HG02870 (cell line): ENCODE measurements at regions not wholly inside any gene's neighbourhood (a gene's known extent, or its start where the extent isn't known, plus 50 kb on each side); places are given as distances from the start of the nearest gene placed in this dataset.

ENCODE experiments used
- ATAC-seq: cut with Tn5 transposase; IDR thresholded peaks from one replicate; pipeline ENCODE4 v1.9.1; 2021; ENCODE audit warnings: mild to moderate bottlenecking, moderate library complexity; ENCODE audit not compliant: unreplicated experiment

- ATAC-seq, result no peak
Measured at GRCh38 chr16:76899767-76900166, 291.2 kb upstream of the MON1B start.

GRCh38 chr16:76900285-76901263 is 290.4 kb upstream of the MON1B start:
- no peak for ATAC-seq

- no peak for ATAC-seq
Measured at GRCh38 chr16:76906552-76906951, 284.4 kb upstream of the MON1B start.

GRCh38 chr16:76910931-76911330 is 280.1 kb upstream of the MON1B start:
- ATAC-seq, result no peak

- ATAC-seq, result no peak
Measured at GRCh38 chr16:76913046-76913445, 277.9 kb upstream of the MON1B start.

- ATAC-seq, result no peak
Measured at GRCh38 chr16:76926042-76926441, 264.9 kb upstream of the MON1B start.

- no peak for ATAC-seq
Measured at GRCh38 chr16:76926595-76926994, 264.4 kb upstream of the MON1B start.

GRCh38 chr16:76931186-76931585 is 259.8 kb upstream of the MON1B start:
- ATAC-seq, result no peak

GRCh38 chr16:76932541-76933211 is 258.3 kb upstream of the MON1B start:
- ATAC-seq, result peak; percentile 84

GRCh38 chr16:76940251-76940650 is 250.7 kb upstream of the MON1B start:
- no peak for ATAC-seq

GRCh38 chr16:76941113-76941512 is 249.9 kb upstream of the MON1B start:
- ATAC-seq, result no peak

GRCh38 chr16:76942089-76942488 is 248.9 kb upstream of the MON1B start:
- no peak for ATAC-seq

- no peak for ATAC-seq
Measured at GRCh38 chr16:76943921-76944320, 247.1 kb upstream of the MON1B start.

GRCh38 chr16:76946879-76947278 is 244.1 kb upstream of the MON1B start:
- ATAC-seq, result peak; percentile 83

GRCh38 chr16:76947749-76948148 is 243.2 kb upstream of the MON1B start:
- ATAC-seq, result no peak

GRCh38 chr16:76955629-76956028 is 235.4 kb upstream of the MON1B start:
- no peak for ATAC-seq

- ATAC-seq, result no peak
Measured at GRCh38 chr16:76956394-76956793, 234.6 kb upstream of the MON1B start.

GRCh38 chr16:76956841-76957240 is 234.1 kb upstream of the MON1B start:
- no peak for ATAC-seq

- ATAC-seq, result no peak
Measured at GRCh38 chr16:76959166-76959565, 231.8 kb upstream of the MON1B start.

GRCh38 chr16:76963614-76964315 is 227.2 kb upstream of the MON1B start:
- no peak for ATAC-seq

GRCh38 chr16:76964464-76965154 is 226.4 kb upstream of the MON1B start:
- no peak for ATAC-seq
